PC-3 (cell line): ENCODE measurements at regions not wholly inside any gene's neighbourhood (a gene's known extent, or its start where the extent isn't known, plus 50 kb on each side); places are given as distances from the start of the nearest gene placed in this dataset.
A peak's percentile ranks its signal among the peaks of the same experiment; 100 is the strongest.

ENCODE experiments used
- CTCF ChIP-seq: fragments of 300-600 bp; sonication (generic); conservative IDR thresholded peaks from 2 replicates; pipeline ENCODE4 v1.5.1; 2017; ENCODE audit warnings: antibody characterized with exemption, low read depth, mild to moderate bottlenecking, low read length
- EZH2 ChIP-seq: fragments of 300-600 bp; sonication (generic); IDR thresholded peaks from one replicate; pipeline ENCODE4 v1.6.1; 2017; ENCODE audit warnings: antibody characterized with exemption, mild to moderate bottlenecking, low read length; ENCODE audit not compliant: unreplicated experiment

GRCh38 chr3:18559331-18559842, 134.2 kb upstream of the SATB1 start:
- TF ChIP-seq CTCF: peak; percentile 89
- no peak for TF ChIP-seq EZH2
